B cell (primary cell): ENCODE measurements at regions not wholly inside any gene's neighbourhood (a gene's known extent, or its start where the extent isn't known, plus 50 kb on each side); places are given as distances from the start of the nearest gene placed in this dataset.

Experiments
- ATAC-seq: fragments of 200-7000 bp; cut with Tn5 transposase; one replicate; pipeline ENCODE4 v1.10.0; 2021; ENCODE audit warnings: low read depth, mild to moderate bottlenecking, moderate number of reproducible peaks, moderate library complexity
- CTCF ChIA-PET: fragments of 350-600 bp; sonication (Branson Sonifier 250); formaldehyde crosslinking; loops from one replicate; lab custom pipeline; 2021; ENCODE audit warnings: antibody characterized with exemption, inconsistent platforms; lab: Charles Lee
- POLR2A ChIA-PET: fragments of 350-600 bp; sonication (Branson Sonifier 250); formaldehyde crosslinking; loops from one replicate; lab custom pipeline; 2021; ENCODE audit warnings: antibody characterized with exemption; lab: Charles Lee
- DNase-seq: peaks from one replicate; pipeline ENCODE4 v3.0.0; 2013
- H2AFZ ChIP-seq: 2 replicates; pipeline ENCODE4 v1.6.1; 2012; ENCODE audit warnings: mild to moderate bottlenecking, low read depth, low read length; ENCODE audit not compliant: insufficient read depth, poor library complexity, severe bottlenecking
- H3K27ac ChIP-seq, 2 donors: 1 replicate in 1 of 2; 2 replicates in 1 of 2; pipeline ENCODE4 v1.5.1; 2012 to 2013; ENCODE audit warnings: low read length in 2 of 2, mild to moderate bottlenecking in 2 of 2, moderate library complexity in 1 of 2
- H3K27me3 ChIP-seq, 4 experiments: fragments of 200-600 bp in 1 of 4; sonication (generic) in 1 of 4; replicated peaks in 1 of 4; 1 replicate in 2 of 4; 2 replicates in 2 of 4; pipeline versions ENCODE4 v1.6.1 to v1.7.0; 2013 to 2016; ENCODE audit warnings: low read length in 3 of 4, mild to moderate bottlenecking in 2 of 4, mixed read lengths in 1 of 4, moderate library complexity in 1 of 4; ENCODE audit not compliant: insufficient read depth in 4 of 4, control insufficient read depth in 3 of 4; ENCODE audit errors: control extremely low read depth in 1 of 4
- H3K36me3 ChIP-seq, 2 experiments: replicated peaks in 1 of 2; 1 replicate in 1 of 2; 2 replicates in 1 of 2; pipeline versions ENCODE4 v1.6.1 to v1.7.1; 2013; ENCODE audit warnings: low read length in 1 of 2; ENCODE audit not compliant: insufficient read depth in 2 of 2, control insufficient read depth in 1 of 2; ENCODE audit errors: control extremely low read depth in 1 of 2, extremely low read depth in 1 of 2
- H3K4me1 ChIP-seq, 2 donors: fragments of 200-600 bp in 1 of 2; sonication (generic) in 1 of 2; 1 replicate in 1 of 2; 2 replicates in 1 of 2; pipeline versions ENCODE4 v1.5.1 to v1.6.1; 2013 to 2017; ENCODE audit warnings: low read length in 2 of 2; ENCODE audit not compliant: control insufficient read depth in 2 of 2, insufficient read depth in 2 of 2
- H3K4me2 ChIP-seq: replicated peaks from 2 replicates; pipeline ENCODE3; 2012; ENCODE audit warnings: mild to moderate bottlenecking, low read depth, low read length; ENCODE audit not compliant: poor library complexity, severe bottlenecking
- H3K4me3 ChIP-seq, 5 experiments: fragments of 200-600 bp in 1 of 5; sonication (generic) in 1 of 5; 1 replicate in 3 of 5; 2 replicates in 2 of 5; pipeline versions ENCODE4 v1.5.1 to v1.7.0; 2011 to 2016; ENCODE audit warnings: low read length in 4 of 5, mild to moderate bottlenecking in 4 of 5, low read depth in 2 of 5, control low read depth in 1 of 5, moderate library complexity in 1 of 5; ENCODE audit not compliant: insufficient read depth in 1 of 5; ENCODE audit errors: control extremely low read depth in 1 of 5, extremely low read depth in 1 of 5
- H3K79me2 ChIP-seq: fragments of 200-600 bp; sonication (generic); one replicate; pipeline ENCODE4 v1.6.0; 2016; ENCODE audit warnings: low read length; ENCODE audit not compliant: control insufficient read depth, insufficient read depth
- H3K9ac ChIP-seq: fragments of 200-600 bp; sonication (generic); 2 replicates; pipeline ENCODE4 v1.6.1; 2017; ENCODE audit warnings: mild to moderate bottlenecking, low read length, moderate library complexity
- H3K9me3 ChIP-seq, 3 donors: one replicate each; pipeline versions ENCODE4 v1.6.1 to v1.7.1; 2013; ENCODE audit warnings: low read length in 2 of 3; ENCODE audit not compliant: control insufficient read depth in 2 of 3, insufficient read depth in 1 of 3; ENCODE audit errors: control extremely low read depth in 1 of 3
- H4K20me1 ChIP-seq: 2 replicates; pipeline ENCODE4 v1.6.0; 2012; ENCODE audit warnings: mild to moderate bottlenecking, low read length; ENCODE audit not compliant: insufficient read depth, control insufficient read depth, poor library complexity, severe bottlenecking
- H3K27ac Mint-ChIP-seq: one replicate; pipeline ENCODE4 v1.8.0; 2021; ENCODE audit warnings: mixed read lengths
- H3K27me3 Mint-ChIP-seq: one replicate; pipeline ENCODE4 v1.8.0; 2021; ENCODE audit warnings: mixed read lengths
- H3K4me1 Mint-ChIP-seq: one replicate; pipeline ENCODE4 v1.8.0; 2021; ENCODE audit warnings: mixed read lengths
- H3K4me3 Mint-ChIP-seq: one replicate; pipeline ENCODE4 v1.8.0; 2021; ENCODE audit warnings: mixed read lengths
- H3K9me3 Mint-ChIP-seq: one replicate; pipeline ENCODE4 v1.8.0; 2022; ENCODE audit warnings: mixed read lengths; ENCODE audit not compliant: insufficient read depth
- CTCF ChIP-seq: fragments of 200-600 bp; IDR thresholded peaks from one replicate; pipeline ENCODE4 v1.8.0; 2022; ENCODE audit warnings: antibody characterized with exemption, mild to moderate bottlenecking
- EZH2 ChIP-seq: IDR thresholded peaks from 2 replicates; pipeline ENCODE4 v1.6.1; 2012; ENCODE audit warnings: borderline replicate concordance, low read depth, mild to moderate bottlenecking, moderate library complexity, low read length; ENCODE audit not compliant: insufficient read depth, poor library complexity, severe bottlenecking
- WGBS: methylation state at CpG from one replicate; pipeline ENCODE4 v1.1.5; 2013; ENCODE audit warnings: missing lambda C conversion rate; ENCODE audit not compliant: insufficient coverage; 5-methylcytosine and 5-hydroxymethylcytosine counted together
- intact Hi-C: fragments of 100-400 bp; cut with micrococcal nuclease; formaldehyde crosslinking; loops from one replicate; pipeline ENCODE4 v1.10.0; 2022

GRCh38 chr2:216554286-216554685 is 55.6 kb downstream of the RPL37A start:
- H3K4me1 ChIP-seq: no peaks in the 10 kb centered on the region
- ATAC-seq (no peak), DNase-seq (no peak)
- no peaks in the 10 kb centered on the region for H4K20me1 ChIP-seq
- 29% methylated on average over 2 of the region's 3 CpGs for WGBS
- H2AFZ ChIP-seq: no peak overlapping the region
- H3K4me3 Mint-ChIP-seq: no peak overlapping the region
- H3K27ac Mint-ChIP-seq: no peak overlapping the region
- H3K9me3 Mint-ChIP-seq: no peaks in the 10 kb centered on the region
- TF ChIP-seq CTCF (no peak), EZH2 (no peak)
- no peak overlapping the region for H3K9ac ChIP-seq
- ChIA-PET POLR2A (no interaction called here), CTCF (no interaction called here)
- no peak overlapping the region for H3K4me2 ChIP-seq
- H3K4me1 Mint-ChIP-seq: no peaks in the 10 kb centered on the region
- intact Hi-C loops: no loop called here
- H3K36me3 ChIP-seq: no peaks in the 10 kb centered on the region
- H3K79me2 ChIP-seq: no peaks in the 10 kb centered on the region
- H3K27me3 Mint-ChIP-seq: peaks cover 31% of the 10 kb centered on the region
- H3K27ac ChIP-seq: no peak overlapping the region
- H3K4me3 ChIP-seq: no peak overlapping the region
- H3K9me3 ChIP-seq: no peaks in the 10 kb centered on the region
- peaks cover 0 to 5% (median 2%) of the 10 kb centered on the region in 4 experiments for H3K27me3 ChIP-seq

GRCh38 chr2:216554755-216555154 is 56.1 kb downstream of the RPL37A start:
- Mint-ChIP-seq H3K27me3 (peaks cover 29% of the 10 kb centered on the region), H3K4me3 (no peak overlapping the region), H3K27ac (no peak overlapping the region), H3K9me3 (no peaks in the 10 kb centered on the region), H3K4me1 (no peaks in the 10 kb centered on the region)
- 0% methylated on average over 1 of the region's 1 CpG for WGBS
- Histone ChIP-seq H4K20me1 (no peaks in the 10 kb centered on the region), H3K4me2 (no peak overlapping the region), H3K9ac (no peak overlapping the region), H3K27me3 (peaks cover 0 to 5% (median 2%) of the 10 kb centered on the region in 4 experiments), H2AFZ (no peak overlapping the region), H3K9me3 (no peaks in the 10 kb centered on the region), H3K4me3 (no peak overlapping the region), H3K4me1 (no peaks in the 10 kb centered on the region), H3K79me2 (no peaks in the 10 kb centered on the region), H3K36me3 (no peaks in the 10 kb centered on the region), H3K27ac (no peak overlapping the region)
- DNase-seq (no peak), ATAC-seq (no peak)
- CTCF ChIA-PET: no interaction called here
- intact Hi-C loops: no loop called here
- TF ChIP-seq EZH2: no peak
- no peak for TF ChIP-seq CTCF
- POLR2A ChIA-PET: no interaction called here
